ENCODE measurements at regions not wholly inside any gene's neighbourhood (a gene's known extent, or its start where the extent isn't known, plus 50 kb on each side); places are given as distances from the start of the nearest gene placed in this dataset.

- no peak overlapping the region for H3K9ac ChIP-seq
- peak overlapping the region; percentile 36 for H2AFZ ChIP-seq
- no peaks in the 10 kb centered on the region for H3K36me3 ChIP-seq (ENCODE audit: control insufficient read depth, insufficient read depth, low read length)
- peak overlapping the region; percentile 86 for H3K27ac ChIP-seq
- H3K4me1 ChIP-seq, result peaks cover 63% of the 10 kb centered on the region
- no peak for TF ChIP-seq CTCF (IDR thresholded peaks at IDR 0.05)
- peak overlapping the region; percentile 69 for H3K4me2 ChIP-seq (ENCODE audit: low read length)
- H3K27me3 ChIP-seq (ENCODE audit: control insufficient read depth, insufficient read depth, low read length), result no peaks in the 10 kb centered on the region
- no peaks in the 10 kb centered on the region for H3K79me2 ChIP-seq
- H3K4me3 ChIP-seq (ENCODE audit: low read depth, low read length), result no peak overlapping the region
- H3K9me3 ChIP-seq (ENCODE audit: control insufficient read depth, low read length), result no peaks in the 10 kb centered on the region
These were observed 304.8 kb downstream of the MAF start for GRCh38 chr16:79295746-79296145.

GRCh38 chr16:79295162-79295561 is 305.4 kb downstream of the MAF start:
- peak overlapping the region; percentile 69 for H3K4me2 ChIP-seq (ENCODE audit: low read length)
- H3K79me2 ChIP-seq, result no peaks in the 10 kb centered on the region
- peaks cover 63% of the 10 kb centered on the region for H3K4me1 ChIP-seq
- H3K36me3 ChIP-seq (ENCODE audit: control insufficient read depth, insufficient read depth, low read length), result no peaks in the 10 kb centered on the region
- no peak overlapping the region for H3K9ac ChIP-seq
- peak overlapping the region; percentile 86 for H3K27ac ChIP-seq
- H3K4me3 ChIP-seq (ENCODE audit: low read depth, low read length), result no peak overlapping the region
- TF ChIP-seq CTCF (IDR thresholded peaks at IDR 0.05), result no peak
- H3K9me3 ChIP-seq (ENCODE audit: control insufficient read depth, low read length), result no peaks in the 10 kb centered on the region
- peak overlapping the region; percentile 36 for H2AFZ ChIP-seq
- H3K27me3 ChIP-seq (ENCODE audit: control insufficient read depth, insufficient read depth, low read length), result no peaks in the 10 kb centered on the region

GRCh38 chr16:79294568-79294967 is 306.0 kb downstream of the MAF start:
- no peaks in the 10 kb centered on the region for H3K9me3 ChIP-seq (ENCODE audit: control insufficient read depth, low read length)

GRCh38 chr16:79293836-79294460 is 306.6 kb downstream of the MAF start:
- H3K36me3 ChIP-seq (ENCODE audit: control insufficient read depth, insufficient read depth, low read length), result no peaks in the 10 kb centered on the region
- no peak for TF ChIP-seq CTCF (IDR thresholded peaks at IDR 0.05)

More at GRCh38 chr16:79294568-79294967, 306.0 kb downstream of the MAF start:
- no peaks in the 10 kb centered on the region for H3K36me3 ChIP-seq (ENCODE audit: control insufficient read depth, insufficient read depth, low read length)
- no peaks in the 10 kb centered on the region for H3K27me3 ChIP-seq (ENCODE audit: control insufficient read depth, insufficient read depth, low read length)
- no peak for TF ChIP-seq CTCF (IDR thresholded peaks at IDR 0.05)
- H3K79me2 ChIP-seq, result no peaks in the 10 kb centered on the region
- no peak overlapping the region for H3K9ac ChIP-seq
- H2AFZ ChIP-seq, result no peak overlapping the region
- H3K4me3 ChIP-seq (ENCODE audit: low read depth, low read length), result peak overlapping the region; percentile 46
- peak overlapping the region; percentile 86 for H3K27ac ChIP-seq
- peak overlapping the region; percentile 69 for H3K4me2 ChIP-seq (ENCODE audit: low read length)
- peaks cover 63% of the 10 kb centered on the region for H3K4me1 ChIP-seq

GRCh38 chr16:79288066-79288465 is 312.5 kb downstream of the MAF start:
- Histone ChIP-seq H3K4me1 (peaks cover 29% of the 10 kb centered on the region), H3K36me3 (ENCODE audit: control insufficient read depth, insufficient read depth, low read length) (no peaks in the 10 kb centered on the region), H3K9ac (no peak overlapping the region), H3K4me2 (ENCODE audit: low read length) (no peak overlapping the region), H3K4me3 (ENCODE audit: low read depth, low read length) (no peak overlapping the region), H3K9me3 (ENCODE audit: control insufficient read depth, low read length) (no peaks in the 10 kb centered on the region), H2AFZ (no peak overlapping the region), H3K79me2 (no peaks in the 10 kb centered on the region), H3K27ac (no peak overlapping the region), H3K27me3 (ENCODE audit: control insufficient read depth, insufficient read depth, low read length) (no peaks in the 10 kb centered on the region)
- no peak for TF ChIP-seq CTCF (IDR thresholded peaks at IDR 0.05)

More at GRCh38 chr16:79293836-79294460, 306.6 kb downstream of the MAF start:
- Histone ChIP-seq H3K9ac (no peak overlapping the region), H3K9me3 (ENCODE audit: control insufficient read depth, low read length) (no peaks in the 10 kb centered on the region), H3K4me3 (ENCODE audit: low read depth, low read length) (peak overlapping the region; percentile 46), H3K27me3 (ENCODE audit: control insufficient read depth, insufficient read depth, low read length) (no peaks in the 10 kb centered on the region), H3K4me2 (ENCODE audit: low read length) (peak overlapping the region; percentile 69), H2AFZ (no peak overlapping the region), H3K79me2 (no peaks in the 10 kb centered on the region), H3K4me1 (peaks cover 64% of the 10 kb centered on the region), H3K27ac (peak overlapping the region; percentile 86)
